Muscle of back (tissue), 3 donors: ENCODE measurements at regions not wholly inside any gene's neighbourhood (a gene's known extent, or its start where the extent isn't known, plus 50 kb on each side); places are given as distances from the start of the nearest gene placed in this dataset.
A peak's percentile ranks its signal among the peaks of the same experiment; 100 is the strongest.

ENCODE experiments used
- DNase-seq, 3 donors: peaks; one replicate each; pipeline versions ENCODE4 v3.0.0 to v3.0.0-alpha.2; 2013

GRCh38 chr9:89766991-89767390 is 162.2 kb downstream of the GADD45G start:
- no peak for DNase-seq

- DNase-seq: no peak
Measured at GRCh38 chr9:89768051-89768450, 163.2 kb downstream of the GADD45G start.

GRCh38 chr9:89768650-89769071 is 163.8 kb downstream of the GADD45G start:
- peak in 1 of 3 donors; percentile 38 for DNase-seq

GRCh38 chr9:89770531-89771174 is 165.8 kb downstream of the GADD45G start:
- DNase-seq: peak in 2 of 3 donors; percentile 69 to 82

GRCh38 chr9:89771205-89771604 is 166.4 kb downstream of the GADD45G start:
- no peak for DNase-seq

- no peak for DNase-seq
Measured at GRCh38 chr9:89773170-89773569, 168.4 kb downstream of the GADD45G start.

- DNase-seq: no peak
Measured at GRCh38 chr9:89774858-89775370, 170.1 kb downstream of the GADD45G start.

- no peak for DNase-seq
Measured at GRCh38 chr9:89775641-89776040, 170.8 kb downstream of the GADD45G start.

- DNase-seq: no peak
Measured at GRCh38 chr9:89776795-89777525, 172.1 kb downstream of the GADD45G start.

- no peak for DNase-seq
Measured at GRCh38 chr9:89777544-89777943, 172.7 kb downstream of the GADD45G start.

GRCh38 chr9:89778100-89779090 is 173.6 kb downstream of the GADD45G start:
- no peak for DNase-seq

- DNase-seq: peak in 1 of 3 donors; percentile 51
Measured at GRCh38 chr9:89779405-89780203, 174.8 kb downstream of the GADD45G start.

GRCh38 chr9:89780959-89781358 is 176.1 kb downstream of the GADD45G start:
- no peak for DNase-seq

- no peak for DNase-seq
Measured at GRCh38 chr9:89781838-89782540, 177.2 kb downstream of the GADD45G start.

GRCh38 chr9:89786655-89787054 is 181.8 kb downstream of the GADD45G start:
- peak; percentile 69 to 89 (median 77) for DNase-seq

- DNase-seq: no peak
Measured at GRCh38 chr9:89787595-89787994, 182.8 kb downstream of the GADD45G start.

GRCh38 chr9:89788434-89788833 is 183.6 kb downstream of the GADD45G start:
- no peak for DNase-seq

GRCh38 chr9:89789922-89790510 is 185.2 kb downstream of the GADD45G start:
- no peak for DNase-seq

GRCh38 chr9:89790542-89791109 is 185.8 kb downstream of the GADD45G start:
- DNase-seq: no peak

- no peak for DNase-seq
Measured at GRCh38 chr9:89791754-89792153, 186.9 kb downstream of the GADD45G start.
